Thyroid gland (tissue), 4 donors: ENCODE measurements at regions not wholly inside any gene's neighbourhood (a gene's known extent, or its start where the extent isn't known, plus 50 kb on each side); places are given as distances from the start of the nearest gene placed in this dataset.

Experiments used
- CTCF ChIP-seq, 6 experiments: fragments of 200-600 bp in 3 of 6; fragments of 450-650 bp in 3 of 6; sonication (generic) in 3 of 6; IDR thresholded peaks; one replicate each; pipeline ENCODE4 v1.5.1; 2016 to 2019; ENCODE audit warnings: antibody characterized with exemption in 6 of 6, mild to moderate bottlenecking in 2 of 6, inconsistent platforms in 1 of 6, moderate library complexity in 1 of 6
- POLR2A ChIP-seq, 2 donors: fragments of 450-650 bp; IDR thresholded peaks; one replicate each; pipeline ENCODE4 v1.6.1; 2017; ENCODE audit warnings: antibody characterized with exemption in 2 of 2, mild to moderate bottlenecking in 2 of 2, moderate library complexity in 1 of 2

GRCh38 chr2:203599509-203599908 lies 64.4 kb upstream of the RAPH1 start:
- TF ChIP-seq CTCF (IDR thresholded peaks at IDR 0.05), result no peak
- TF ChIP-seq POLR2A (IDR thresholded peaks at IDR 0.05), result no peak
